ENCODE measurements at regions not wholly inside any gene's neighbourhood (a gene's known extent, or its start where the extent isn't known, plus 50 kb on each side); places are given as distances from the start of the nearest gene placed in this dataset.

DNA sequence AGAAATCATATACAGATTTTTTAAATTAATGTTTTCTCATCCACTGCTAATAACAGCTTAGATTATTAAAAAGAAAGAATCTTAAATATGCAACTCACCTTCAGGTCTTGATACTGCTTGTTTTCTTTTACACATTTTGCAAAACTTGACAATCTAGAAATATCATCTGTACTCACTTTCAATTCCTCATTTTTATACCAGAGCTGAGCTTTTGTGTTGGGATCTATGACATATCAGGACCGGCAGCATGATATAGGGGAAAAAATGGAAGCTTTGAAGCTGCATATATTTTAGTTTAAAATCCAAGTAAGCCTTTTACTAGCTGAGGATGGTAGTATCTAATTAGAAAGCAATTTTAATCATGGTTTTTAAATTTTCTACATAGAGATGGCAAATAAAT lies 75.7 kb upstream of the SMARCA2 start:
- peak; percentile 35 to 46 for ATAC-seq (ENCODE audit: low read depth in 2 of 2)
- DNase-seq, result no peak
- Mint-ChIP-seq H3K36me3 (no peaks in the 10 kb centered on the region), H3K9me3 (peaks cover 0 to 3% (median 0%) of the 10 kb centered on the region in 7 donors), H3K27me3 (peaks cover 6 to 16% (median 11%) of the 10 kb centered on the region in 3 donors), H3K4me3 (no peak overlapping the region), H3K4me1 (peaks cover 9 to 18% (median 16%) of the 10 kb centered on the region in 3 donors), H3K27ac (no peak overlapping the region)

DNA sequence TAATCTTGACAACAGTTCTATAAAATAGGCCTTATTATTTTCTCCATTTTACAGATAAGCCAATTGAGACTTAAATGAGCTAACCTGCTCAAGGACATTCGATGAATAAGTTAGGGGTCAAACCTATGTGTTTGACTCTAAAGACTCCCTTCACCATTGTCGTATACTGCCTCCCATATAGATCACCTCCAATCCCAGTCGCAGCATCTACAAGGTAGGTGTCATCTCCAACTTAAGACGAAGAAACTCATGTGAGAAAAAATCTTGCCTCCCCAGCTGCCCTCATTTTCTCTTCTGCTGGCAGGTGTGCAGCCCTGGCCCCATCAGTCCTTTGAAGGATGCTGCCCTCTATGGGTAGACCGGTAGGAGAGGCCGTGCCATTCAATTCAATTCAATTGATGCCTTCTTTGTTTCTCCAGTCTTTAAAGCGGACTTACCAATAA lies 75.2 kb upstream of the SMARCA2 start:
- Mint-ChIP-seq H3K27ac (peak overlapping the region in 1 of 6 donors; percentile 85), H3K4me1 (peaks cover 9 to 18% (median 16%) of the 10 kb centered on the region in 3 donors), H3K9me3 (peaks cover 0 to 3% (median 0%) of the 10 kb centered on the region in 7 donors), H3K27me3 (peaks cover 6 to 16% (median 7%) of the 10 kb centered on the region in 3 donors), H3K4me3 (peak overlapping the region in 1 of 8 donors; percentile 5), H3K36me3 (no peaks in the 10 kb centered on the region)
- peak; percentile 17 for DNase-seq
- peak; percentile 64 to 73 for ATAC-seq (ENCODE audit: low read depth in 2 of 2)

DNA sequence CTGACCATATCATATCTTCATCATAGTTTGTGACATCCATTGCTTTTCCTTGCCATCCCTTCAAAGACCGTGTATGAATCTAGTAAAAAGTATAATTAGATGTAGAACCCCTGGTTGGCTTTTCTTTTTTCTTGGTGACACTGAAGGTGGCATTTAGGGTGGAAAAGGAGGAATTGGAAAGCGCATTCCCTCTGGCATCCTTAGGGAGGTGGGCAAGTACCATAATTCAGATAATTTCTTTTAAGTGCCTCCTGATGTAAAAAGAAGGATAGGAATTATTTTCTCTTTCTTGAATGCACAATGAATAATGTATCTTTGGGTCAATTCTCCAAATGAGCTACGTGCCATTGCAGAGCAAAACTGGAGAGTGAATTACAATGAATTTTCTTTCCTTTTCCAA lies 73.2 kb upstream of the SMARCA2 start:
- no peak for DNase-seq
- Mint-ChIP-seq H3K36me3 (no peaks in the 10 kb centered on the region), H3K9me3 (peaks cover 0 to 2% (median 0%) of the 10 kb centered on the region in 7 donors), H3K27ac (no peak overlapping the region), H3K4me3 (no peak overlapping the region), H3K27me3 (peaks cover 6 to 17% (median 11%) of the 10 kb centered on the region in 3 donors), H3K4me1 (peaks cover 9 to 18% (median 16%) of the 10 kb centered on the region in 3 donors)
- ATAC-seq (ENCODE audit: low read depth in 2 of 2), result no peak

DNA sequence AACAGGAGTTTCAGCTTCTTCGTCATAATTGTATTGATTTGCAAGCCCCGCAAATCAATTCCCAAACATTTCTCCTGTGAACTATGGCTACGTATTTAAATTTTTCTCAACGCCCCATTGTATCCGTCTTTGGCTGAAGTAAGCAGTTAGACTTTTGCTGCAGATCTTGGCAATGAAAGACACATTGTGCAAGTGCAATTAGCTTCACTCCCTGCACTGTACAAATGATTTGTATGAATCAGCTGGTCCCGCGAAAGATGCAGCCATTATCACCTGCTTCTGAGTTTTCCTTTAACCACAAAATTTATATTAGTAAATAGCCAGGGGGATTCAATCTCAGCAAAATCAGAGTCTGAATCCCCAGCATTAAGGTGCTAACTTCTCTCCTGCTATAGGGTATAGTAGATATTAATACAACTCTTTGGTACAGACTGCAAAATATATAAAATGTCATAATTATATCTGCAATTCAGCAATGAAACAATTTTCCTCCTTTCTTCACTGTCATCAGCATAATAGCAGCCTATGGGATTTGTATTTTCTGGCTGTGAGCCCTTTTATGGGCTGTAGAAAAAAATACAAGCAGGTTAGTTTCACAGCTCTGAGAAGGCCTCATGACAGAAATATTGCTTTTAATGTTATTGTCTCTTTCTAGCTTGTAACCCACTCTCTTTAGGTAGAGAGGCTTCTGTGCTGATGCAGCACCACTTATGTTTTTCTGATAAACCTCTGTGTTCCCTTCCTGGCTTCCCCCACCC lies 68.4 kb upstream of the SMARCA2 start:
- Mint-ChIP-seq H3K9me3 (peaks cover 0 to 1% (median 0%) of the 10 kb centered on the region in 7 donors), H3K27me3 (peaks cover 5 to 14% (median 7%) of the 10 kb centered on the region in 3 donors), H3K4me3 (no peak overlapping the region), H3K36me3 (no peaks in the 10 kb centered on the region), H3K27ac (no peak overlapping the region), H3K4me1 (no peaks in the 10 kb centered on the region)
- no peak for DNase-seq
- ATAC-seq (ENCODE audit: low read depth in 2 of 2), result no peak

DNA sequence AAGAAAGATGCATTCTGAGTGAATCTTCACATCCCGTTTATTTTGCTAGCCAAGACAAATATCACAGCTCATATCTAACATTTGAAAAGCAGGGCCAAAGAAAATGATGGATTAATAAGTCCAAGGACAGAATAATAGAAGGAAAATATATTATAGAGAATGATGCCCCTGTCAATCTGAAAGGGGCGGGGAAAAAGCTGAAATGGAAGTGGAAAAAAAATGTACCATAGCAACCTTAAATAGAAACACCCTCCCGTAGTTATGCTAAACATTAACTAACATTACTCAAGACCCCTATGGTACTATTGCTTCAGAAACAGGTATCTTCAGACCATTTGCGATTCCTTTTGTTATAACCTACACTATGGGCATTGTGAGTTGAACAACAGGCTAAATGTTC lies 67.7 kb upstream of the SMARCA2 start:
- ATAC-seq (ENCODE audit: low read depth in 2 of 2) (no peak), DNase-seq (no peak)
- no peak overlapping the region for H3K27ac Mint-ChIP-seq
- H3K27me3 Mint-ChIP-seq, result peaks cover 5 to 14% (median 7%) of the 10 kb centered on the region in 3 donors
- no peaks in the 10 kb centered on the region for H3K36me3 Mint-ChIP-seq
- H3K9me3 Mint-ChIP-seq, result peaks cover 0 to 1% (median 0%) of the 10 kb centered on the region in 7 donors
- H3K4me3 Mint-ChIP-seq, result no peak overlapping the region
- no peaks in the 10 kb centered on the region for H3K4me1 Mint-ChIP-seq

DNA sequence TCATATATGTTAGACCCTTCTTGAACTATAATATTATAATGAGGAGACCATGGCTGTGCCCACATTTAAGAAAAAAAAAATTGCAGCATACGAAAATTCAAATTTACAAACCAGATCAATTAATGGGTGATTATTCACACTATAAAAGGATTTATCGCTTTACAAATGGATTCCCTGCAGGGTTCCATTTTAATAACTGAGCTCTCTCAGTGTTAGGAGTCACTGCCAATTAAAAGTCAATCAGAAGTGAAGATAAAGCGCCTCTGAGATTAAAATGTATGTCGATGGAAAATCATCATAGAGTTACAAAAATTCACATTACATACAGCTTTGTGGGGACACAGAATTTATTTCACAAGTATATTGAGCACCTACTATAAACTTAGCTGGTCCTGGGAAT lies 66.6 kb upstream of the SMARCA2 start:
- Mint-ChIP-seq H3K9me3 (peaks cover 0 to 1% (median 0%) of the 10 kb centered on the region in 7 donors), H3K27ac (no peak overlapping the region), H3K4me1 (no peaks in the 10 kb centered on the region), H3K36me3 (no peaks in the 10 kb centered on the region), H3K4me3 (no peak overlapping the region), H3K27me3 (peaks cover 7 to 15% (median 8%) of the 10 kb centered on the region in 3 donors)
- no peak for DNase-seq
- ATAC-seq (ENCODE audit: low read depth in 2 of 2), result no peak

DNA sequence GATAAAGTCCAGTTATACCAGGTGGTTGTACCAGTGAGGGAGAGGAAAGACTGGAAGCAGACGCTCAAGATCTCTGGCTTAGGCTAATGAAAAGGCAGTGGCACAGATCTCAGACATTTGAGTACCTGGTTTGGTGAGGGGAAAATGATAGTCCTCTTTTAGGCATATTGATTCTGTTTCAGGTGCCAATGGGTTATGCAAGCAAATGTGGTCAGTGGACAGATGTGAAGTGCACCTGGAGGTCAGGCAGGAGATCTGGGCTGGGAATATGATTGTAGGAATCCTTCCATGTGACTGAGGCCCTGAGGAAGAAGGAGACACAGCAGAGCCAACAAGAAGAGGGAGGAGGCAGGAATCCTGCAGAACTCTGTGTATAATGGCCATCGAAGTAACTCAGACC lies 63.7 kb upstream of the SMARCA2 start:
- no peak overlapping the region for H3K4me3 Mint-ChIP-seq
- DNase-seq (no peak), ATAC-seq (ENCODE audit: low read depth in 2 of 2) (no peak)
- H3K27ac Mint-ChIP-seq, result no peak overlapping the region
- H3K9me3 Mint-ChIP-seq, result no peaks in the 10 kb centered on the region
- no peaks in the 10 kb centered on the region for H3K36me3 Mint-ChIP-seq
- H3K27me3 Mint-ChIP-seq, result peaks cover 7 to 13% (median 8%) of the 10 kb centered on the region in 3 donors
- H3K4me1 Mint-ChIP-seq, result no peaks in the 10 kb centered on the region

DNA sequence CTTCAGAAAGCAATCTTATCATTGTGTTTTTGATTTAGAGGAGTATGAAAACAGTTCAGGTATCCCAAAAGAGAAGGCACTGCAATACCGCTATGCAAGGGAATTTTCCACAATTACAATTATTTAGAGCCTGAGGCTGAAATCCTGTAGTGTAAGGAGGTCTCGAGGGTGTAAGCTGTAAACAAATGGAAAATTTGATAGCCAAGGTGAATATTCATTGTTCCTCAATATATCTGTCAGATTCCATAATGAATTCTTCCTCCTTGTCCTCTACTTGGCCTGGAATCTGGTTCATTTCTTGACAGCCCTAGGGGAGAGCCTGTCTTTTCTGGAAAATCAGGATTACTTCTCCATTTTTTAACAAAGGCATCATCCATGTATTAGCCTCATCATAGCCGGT lies 63.1 kb upstream of the SMARCA2 start:
- Mint-ChIP-seq H3K4me3 (no peak overlapping the region), H3K36me3 (no peaks in the 10 kb centered on the region), H3K27ac (no peak overlapping the region)

DNA sequence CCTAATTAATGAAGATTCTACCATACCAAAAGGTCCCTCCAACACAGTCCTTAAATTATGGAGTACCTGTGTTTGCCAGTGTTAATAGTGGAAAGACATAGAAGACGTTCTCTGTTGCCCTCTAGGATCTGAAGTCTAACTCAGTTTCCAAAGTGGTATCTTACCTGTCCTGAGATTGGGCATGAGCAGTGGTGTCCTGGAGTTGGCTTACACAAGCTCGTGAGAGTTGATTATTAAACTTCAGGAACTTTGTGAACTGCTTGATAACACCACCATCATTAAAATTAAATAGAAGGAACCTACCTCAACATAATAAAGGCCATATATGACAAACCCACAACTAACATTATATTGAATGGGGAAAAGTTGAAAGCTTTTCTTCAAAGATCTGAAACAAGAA lies 60.9 kb upstream of the SMARCA2 start:
- H3K27me3 Mint-ChIP-seq, result peaks cover 0 to 6% (median 4%) of the 10 kb centered on the region in 3 donors
- no peaks in the 10 kb centered on the region for H3K9me3 Mint-ChIP-seq
- H3K4me1 Mint-ChIP-seq, result no peaks in the 10 kb centered on the region
- no peak overlapping the region for H3K27ac Mint-ChIP-seq
- no peaks in the 10 kb centered on the region for H3K36me3 Mint-ChIP-seq
- H3K4me3 Mint-ChIP-seq, result no peak overlapping the region
- no peak for DNase-seq
- no peak for ATAC-seq (ENCODE audit: low read depth in 2 of 2)

More for the DNA sequence above, 63.1 kb upstream of the SMARCA2 start:
- no peaks in the 10 kb centered on the region for H3K4me1 Mint-ChIP-seq
- DNase-seq (no peak), ATAC-seq (ENCODE audit: low read depth in 2 of 2) (no peak)
- no peaks in the 10 kb centered on the region for H3K9me3 Mint-ChIP-seq
- H3K27me3 Mint-ChIP-seq, result peaks cover 6 to 10% (median 7%) of the 10 kb centered on the region in 3 donors

DNA sequence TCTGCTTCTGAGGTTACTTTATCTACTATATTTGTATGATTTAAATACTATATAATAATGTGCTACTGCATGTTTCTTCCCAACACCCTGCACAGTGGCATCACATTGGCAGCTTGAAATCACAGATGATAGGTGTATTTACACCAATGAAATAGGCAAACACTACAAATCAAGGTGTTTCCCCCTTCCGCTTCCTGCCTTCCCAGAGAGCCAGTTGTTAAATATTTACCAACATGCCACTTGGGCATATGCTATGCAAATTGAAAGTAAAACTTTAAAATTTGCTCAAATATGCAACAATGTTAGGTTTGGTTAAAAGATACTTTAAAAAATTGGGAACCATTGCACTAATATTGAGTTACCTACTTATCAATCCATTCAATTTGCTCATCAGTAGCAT lies 58.2 kb upstream of the SMARCA2 start:
- Mint-ChIP-seq H3K36me3 (no peaks in the 10 kb centered on the region), H3K9me3 (no peaks in the 10 kb centered on the region), H3K27me3 (peaks cover 0 to 6% (median 4%) of the 10 kb centered on the region in 3 donors), H3K4me3 (no peak overlapping the region), H3K4me1 (no peaks in the 10 kb centered on the region), H3K27ac (no peak overlapping the region)
- ATAC-seq (ENCODE audit: low read depth in 2 of 2) (no peak), DNase-seq (no peak)

DNA sequence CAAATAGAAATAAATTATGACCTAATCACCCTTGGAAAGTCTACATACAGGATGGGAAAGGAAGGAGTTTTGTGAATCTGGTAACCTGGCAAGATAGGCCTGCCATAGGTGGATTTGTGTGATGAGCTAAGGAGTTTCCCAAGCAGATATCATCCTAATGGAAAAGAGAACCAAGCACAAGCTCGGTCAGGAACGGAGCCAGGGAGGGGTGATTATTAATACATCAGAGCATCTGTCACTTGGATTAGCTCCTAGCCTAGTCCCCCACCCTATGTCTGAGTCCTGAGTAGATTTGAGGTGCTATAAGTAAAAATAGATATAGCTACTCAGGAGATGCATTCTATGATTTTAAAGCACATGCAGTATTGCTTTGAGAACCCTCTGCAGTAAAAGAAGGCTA lies 57.3 kb upstream of the SMARCA2 start:
- no peak overlapping the region for H3K4me3 Mint-ChIP-seq
- no peak for ATAC-seq (ENCODE audit: low read depth in 2 of 2)
- peaks cover 0 to 12% (median 4%) of the 10 kb centered on the region in 3 donors for H3K27me3 Mint-ChIP-seq
- H3K36me3 Mint-ChIP-seq, result no peaks in the 10 kb centered on the region
- H3K27ac Mint-ChIP-seq, result no peak overlapping the region
- no peak for DNase-seq
- no peaks in the 10 kb centered on the region for H3K4me1 Mint-ChIP-seq
- H3K9me3 Mint-ChIP-seq, result no peaks in the 10 kb centered on the region

DNA sequence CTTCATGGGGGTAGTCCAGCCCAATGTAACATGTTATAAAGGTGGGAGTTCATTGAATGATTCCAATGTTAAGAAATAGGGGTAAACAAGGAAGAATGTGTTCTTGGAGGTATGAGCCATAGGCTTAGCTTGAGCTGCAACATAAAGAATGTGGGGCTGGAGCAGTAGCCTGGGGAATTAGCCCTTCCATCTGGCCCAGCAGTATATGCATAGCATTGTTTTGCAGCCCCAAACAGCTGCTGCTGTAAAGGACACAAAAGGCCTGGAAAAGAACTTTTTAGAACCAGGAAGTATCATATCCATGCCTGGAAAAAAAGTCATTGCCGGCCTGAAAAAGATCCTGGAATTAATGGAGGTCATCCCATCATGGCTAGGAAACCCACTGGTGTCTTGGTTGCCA lies 55.8 kb upstream of the SMARCA2 start:
- Mint-ChIP-seq H3K36me3 (no peaks in the 10 kb centered on the region), H3K4me3 (no peak overlapping the region), H3K4me1 (no peaks in the 10 kb centered on the region), H3K27ac (no peak overlapping the region), H3K9me3 (no peaks in the 10 kb centered on the region), H3K27me3 (peaks cover 0 to 6% (median 0%) of the 10 kb centered on the region in 3 donors)
- no peak for ATAC-seq (ENCODE audit: low read depth in 2 of 2)
- DNase-seq, result no peak

DNA sequence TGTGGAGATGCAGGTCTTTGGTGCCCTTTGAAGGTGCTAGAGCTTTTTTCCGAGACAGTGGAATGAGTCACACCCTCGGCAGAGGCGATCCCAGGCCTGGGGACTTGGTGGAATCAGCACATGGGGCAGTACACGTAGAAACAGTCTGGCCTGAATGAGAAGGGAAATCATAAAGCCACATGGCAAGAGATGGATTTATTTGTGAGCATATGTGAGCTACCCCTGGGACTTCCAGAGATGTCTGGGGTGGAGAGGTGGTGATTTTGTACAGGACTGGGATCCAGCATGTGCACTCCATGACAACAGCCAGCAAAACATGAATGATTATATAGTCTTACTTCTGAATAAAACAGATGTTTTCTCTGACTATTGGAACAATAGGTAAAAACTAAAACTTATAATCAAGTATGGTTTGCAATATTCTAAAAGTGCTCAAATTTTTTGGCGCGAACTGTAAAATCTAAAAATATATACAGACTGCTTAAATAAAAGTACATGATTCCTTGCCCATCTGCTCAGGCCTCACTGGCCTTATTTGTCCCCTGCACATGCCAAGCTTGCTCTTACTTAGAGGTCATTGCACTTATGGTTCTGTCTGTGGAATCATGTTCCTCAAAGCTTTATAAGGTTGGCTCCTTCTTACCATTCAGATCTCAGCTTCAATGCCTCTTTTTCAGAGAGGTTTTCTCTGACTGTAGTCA lies 54.7 kb upstream of the SMARCA2 start:
- Mint-ChIP-seq H3K36me3 (no peaks in the 10 kb centered on the region), H3K27me3 (peaks cover 4 to 7% (median 6%) of the 10 kb centered on the region in 3 donors), H3K4me3 (no peak overlapping the region), H3K9me3 (no peaks in the 10 kb centered on the region), H3K27ac (no peak overlapping the region), H3K4me1 (no peaks in the 10 kb centered on the region)
- ATAC-seq (ENCODE audit: low read depth in 2 of 2) (no peak), DNase-seq (no peak)

DNA sequence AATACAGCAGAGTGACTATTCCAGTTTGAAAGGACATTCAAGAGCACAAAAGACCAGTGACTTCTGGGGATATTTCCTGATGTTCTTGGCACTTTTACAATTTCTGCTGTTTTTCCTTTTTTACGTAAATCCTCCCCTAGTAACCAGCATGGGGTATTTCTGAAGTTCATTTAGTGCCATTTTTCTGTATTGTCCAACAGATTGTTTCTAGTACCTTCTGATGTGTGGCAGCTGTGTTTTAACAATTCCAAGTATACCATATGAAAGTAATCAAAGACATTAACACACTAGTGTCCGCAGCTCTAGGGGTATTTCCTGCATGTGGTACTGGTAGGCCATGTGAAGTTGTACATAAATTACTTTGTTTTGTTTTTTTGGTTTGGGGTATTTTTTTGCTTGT lies 53.0 kb upstream of the SMARCA2 start:
- no peak for DNase-seq
- H3K27me3 Mint-ChIP-seq, result peaks cover 10 to 17% (median 17%) of the 10 kb centered on the region in 3 donors
- no peak overlapping the region for H3K4me3 Mint-ChIP-seq
- H3K36me3 Mint-ChIP-seq, result no peaks in the 10 kb centered on the region
- no peak overlapping the region for H3K27ac Mint-ChIP-seq
- no peak for ATAC-seq (ENCODE audit: low read depth in 2 of 2)
- H3K4me1 Mint-ChIP-seq, result no peaks in the 10 kb centered on the region
- no peaks in the 10 kb centered on the region for H3K9me3 Mint-ChIP-seq
